ENCODE measurements at regions not wholly inside any gene's neighbourhood (a gene's known extent, or its start where the extent isn't known, plus 50 kb on each side); places are given as distances from the start of the nearest gene placed in this dataset.

DNA sequence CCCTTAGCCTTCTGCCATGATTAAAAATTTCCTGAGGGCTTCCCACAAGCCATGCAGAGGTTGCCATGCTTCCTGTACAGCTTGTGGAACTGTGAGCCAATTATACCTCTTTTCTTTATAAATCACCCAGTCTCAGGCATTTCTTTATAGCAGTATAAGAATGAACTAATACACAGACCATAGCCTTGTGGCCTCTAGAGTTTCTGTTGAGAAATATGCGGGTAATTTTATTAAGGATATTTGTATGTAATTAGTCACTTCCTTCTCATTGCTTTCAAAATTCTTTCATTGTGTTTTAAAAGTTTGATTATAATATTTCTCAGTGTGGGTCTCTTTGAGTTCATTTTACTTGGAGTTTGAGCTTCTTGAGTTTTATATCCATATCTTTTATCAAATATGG lies 484.9 kb downstream of the COL12A1 start:
- Histone ChIP-seq H3K27me3 (replicated peaks in 1 of 7) (no peaks in the 10 kb centered on the region), H3K4me1 (no peaks in the 10 kb centered on the region), H3K4me3 (no peak overlapping the region), H3K36me3 (no peaks in the 10 kb centered on the region), H3K27ac (no peak overlapping the region), H3K9me3 (peaks cover 0 to 37% (median 14%) of the 10 kb centered on the region in 8 donors)
- WGBS, 5 donors: 90 to 100% (median 96%) methylated on average over 1 of the region's 1 CpG
- TF ChIP-seq POLR2A (IDR thresholded peaks at IDR 0.05) (no peak), POLR2AphosphoS5 (IDR thresholded peaks at IDR 0.05) (no peak)
- TF ChIP-seq, protein P1, sequence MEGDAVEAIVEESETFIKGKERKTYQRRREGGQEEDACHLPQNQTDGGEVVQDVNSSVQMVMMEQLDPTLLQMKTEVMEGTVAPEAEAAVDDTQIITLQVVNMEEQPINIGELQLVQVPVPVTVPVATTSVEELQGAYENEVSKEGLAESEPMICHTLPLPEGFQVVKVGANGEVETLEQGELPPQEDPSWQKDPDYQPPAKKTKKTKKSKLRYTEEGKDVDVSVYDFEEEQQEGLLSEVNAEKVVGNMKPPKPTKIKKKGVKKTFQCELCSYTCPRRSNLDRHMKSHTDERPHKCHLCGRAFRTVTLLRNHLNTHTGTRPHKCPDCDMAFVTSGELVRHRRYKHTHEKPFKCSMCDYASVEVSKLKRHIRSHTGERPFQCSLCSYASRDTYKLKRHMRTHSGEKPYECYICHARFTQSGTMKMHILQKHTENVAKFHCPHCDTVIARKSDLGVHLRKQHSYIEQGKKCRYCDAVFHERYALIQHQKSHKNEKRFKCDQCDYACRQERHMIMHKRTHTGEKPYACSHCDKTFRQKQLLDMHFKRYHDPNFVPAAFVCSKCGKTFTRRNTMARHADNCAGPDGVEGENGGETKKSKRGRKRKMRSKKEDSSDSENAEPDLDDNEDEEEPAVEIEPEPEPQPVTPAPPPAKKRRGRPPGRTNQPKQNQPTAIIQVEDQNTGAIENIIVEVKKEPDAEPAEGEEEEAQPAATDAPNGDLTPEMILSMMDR (IDR thresholded peaks at IDR 0.05 in 8 of 11, conservative IDR thresholded peaks at IDR 0.05 in 3 of 11): no peak
- no peak for DNase-seq
- intact Hi-C loops (cut with DNase I; ENCODE audit: low total_unique reads): no loop called here

DNA sequence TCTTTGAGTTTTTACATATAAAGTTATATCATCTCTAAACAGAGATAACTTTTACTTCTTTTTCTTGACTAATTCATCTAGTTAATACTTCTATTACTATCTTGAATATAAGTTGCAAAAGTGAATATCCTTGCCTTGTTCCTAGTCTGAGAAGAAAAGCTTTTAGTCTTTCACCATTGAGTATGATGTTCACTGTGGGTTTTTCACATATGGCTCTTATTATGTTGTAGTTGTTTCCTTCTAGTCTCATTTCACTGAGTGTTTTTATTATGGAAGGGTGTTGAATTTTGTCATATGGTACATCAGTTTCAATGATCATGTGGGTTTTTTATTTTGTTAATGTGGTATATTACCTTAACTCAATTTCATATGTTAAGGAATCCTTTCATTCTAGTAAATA lies 488.3 kb downstream of the COL12A1 start:
- TF ChIP-seq POLR2A (IDR thresholded peaks at IDR 0.05) (no peak), POLR2AphosphoS5 (IDR thresholded peaks at IDR 0.05) (no peak)
- TF ChIP-seq, protein P1 (IDR thresholded peaks at IDR 0.05 in 8 of 11, conservative IDR thresholded peaks at IDR 0.05 in 3 of 11): no peak
- intact Hi-C loops (cut with DNase I; ENCODE audit: low total_unique reads): no loop called here
- H3K9me3 ChIP-seq: peaks cover 0 to 35% (median 7%) of the 10 kb centered on the region in 8 donors
- no peak overlapping the region for H3K4me3 ChIP-seq
- no peaks in the 10 kb centered on the region for H3K4me1 ChIP-seq
- H3K27me3 ChIP-seq (replicated peaks in 1 of 7): no peaks in the 10 kb centered on the region
- no peaks in the 10 kb centered on the region for H3K36me3 ChIP-seq
- DNase-seq: no peak
- no peak overlapping the region for H3K27ac ChIP-seq

DNA sequence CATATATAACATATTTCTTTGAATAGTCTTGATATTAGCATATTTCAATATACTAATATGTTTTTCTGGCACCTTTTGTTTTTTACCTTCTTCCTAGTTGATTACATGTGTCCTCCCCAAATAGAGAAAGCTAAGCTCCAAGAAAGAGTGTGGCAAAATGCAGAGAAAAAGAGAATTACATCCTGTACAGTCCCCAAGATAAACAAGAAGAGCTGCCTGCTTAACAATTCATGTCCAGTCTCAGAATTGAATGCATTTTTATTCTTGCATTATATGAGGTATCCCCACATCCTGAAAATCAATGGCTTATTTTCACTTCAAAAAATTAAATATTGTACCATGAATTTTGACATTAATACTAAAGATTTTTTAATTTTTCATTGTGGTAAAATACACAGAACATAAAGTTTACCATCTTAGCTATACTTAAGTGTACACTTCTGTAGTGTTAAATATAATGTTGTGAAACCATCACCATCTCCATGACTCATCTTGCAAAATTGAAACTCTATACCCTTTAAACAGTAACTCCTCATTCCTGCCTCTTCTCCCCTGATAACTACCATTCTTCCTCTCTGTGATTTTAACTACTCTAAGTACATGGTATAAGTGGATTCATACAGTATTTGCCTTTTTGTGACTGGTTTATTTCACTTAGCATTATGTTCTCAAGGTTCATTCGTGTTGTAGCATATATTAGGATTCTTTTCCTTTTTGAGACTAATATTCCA lies 490.3 kb downstream of the COL12A1 start:
- Histone ChIP-seq H3K4me1 (no peaks in the 10 kb centered on the region), H3K27me3 (replicated peaks in 1 of 7) (no peaks in the 10 kb centered on the region), H3K9me3 (peaks cover 0 to 21% (median 7%) of the 10 kb centered on the region in 8 donors), H3K27ac (no peak overlapping the region), H3K4me3 (no peak overlapping the region), H3K36me3 (no peaks in the 10 kb centered on the region)
- intact Hi-C loops (cut with DNase I; ENCODE audit: low total_unique reads): no loop called here
- TF ChIP-seq, protein P1 (IDR thresholded peaks at IDR 0.05 in 8 of 11, conservative IDR thresholded peaks at IDR 0.05 in 3 of 11): no peak
- TF ChIP-seq POLR2A (IDR thresholded peaks at IDR 0.05): no peak
- TF ChIP-seq POLR2AphosphoS5 (IDR thresholded peaks at IDR 0.05): no peak
- WGBS, 5 donors: 61 to 80% (median 74%) methylated on average over 1 of the region's 1 CpG
- no peak for DNase-seq

DNA sequence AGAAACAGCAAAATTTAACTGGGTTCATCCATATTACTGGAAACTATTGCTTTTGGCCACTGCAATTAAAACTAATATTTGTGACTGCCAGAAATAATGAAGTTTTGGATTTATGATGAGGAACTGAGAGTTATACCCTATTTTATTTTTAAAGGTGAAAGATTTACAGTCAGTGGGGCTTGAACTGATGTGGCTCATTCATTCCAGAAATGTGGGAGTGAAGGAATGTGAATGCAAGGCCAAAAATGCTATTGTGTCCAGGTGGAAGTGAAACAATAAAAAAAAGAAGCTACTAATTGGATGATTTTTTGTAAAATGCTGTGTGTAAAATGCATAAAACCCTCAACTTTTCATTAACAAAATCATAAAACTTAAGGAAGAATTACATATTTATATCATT lies 491.9 kb downstream of the COL12A1 start:
- intact Hi-C loops (cut with DNase I; ENCODE audit: low total_unique reads): no loop called here
- peaks cover 0 to 15% (median 7%) of the 10 kb centered on the region in 8 donors for H3K9me3 ChIP-seq
- TF ChIP-seq POLR2AphosphoS5 (IDR thresholded peaks at IDR 0.05): no peak
- TF ChIP-seq, protein P1 (IDR thresholded peaks at IDR 0.05 in 8 of 11, conservative IDR thresholded peaks at IDR 0.05 in 3 of 11): no peak
- no peak overlapping the region for H3K4me3 ChIP-seq
- H3K27me3 ChIP-seq (replicated peaks in 1 of 7): no peaks in the 10 kb centered on the region
- no peak for DNase-seq
- no peaks in the 10 kb centered on the region for H3K36me3 ChIP-seq
- H3K27ac ChIP-seq: no peak overlapping the region
- no peaks in the 10 kb centered on the region for H3K4me1 ChIP-seq
